GM12878 (cell line): ENCODE measurements at regions not wholly inside any gene's neighbourhood (a gene's known extent, or its start where the extent isn't known, plus 50 kb on each side); places are given as distances from the start of the nearest gene placed in this dataset.

Experiments
- ATAC-seq: fragments of 200-7000 bp; cut with Tn5 transposase; 3 replicates; pipeline ENCODE4 v1.9.1; 2020; ENCODE audit warnings: mild to moderate bottlenecking, moderate library complexity
- BruUV-seq: library from RNA; stranded (reverse); fragments of 400-500 nt; replicated peaks from 2 replicates; lab custom pipeline; 2021; lab: Mats Ljungman, UMichigan
- CTCF ChIA-PET: fragments of 300-600 bp; sonication (Branson Sonifier 250); formaldehyde crosslinking; extraction: SDS; loops from one replicate; lab custom pipeline; 2021; ENCODE audit warnings: inconsistent platforms; lab: Yijun Ruan, JAX
- POLR2A ChIA-PET: fragments of 350-600 bp; formaldehyde crosslinking; extraction: SDS; loops from one replicate; lab custom pipeline; 2021; ENCODE audit warnings: inconsistent platforms; lab: Charles Lee
- RAD21 ChIA-PET: fragments of 300-600 bp; sonication (Branson Sonifier 250); formaldehyde crosslinking; loops from one replicate; lab custom pipeline; 2023; ENCODE audit warnings: antibody characterized with exemption; ENCODE audit not compliant: unreplicated experiment; lab: Charles Lee
- SMC1A ChIA-PET: fragments of 300-600 bp; sonication (Branson Sonifier 250); formaldehyde crosslinking; loops from one replicate; lab custom pipeline; 2023; ENCODE audit not compliant: unreplicated experiment, uncharacterized antibody; lab: Charles Lee
- DNase-seq: peaks from one replicate; pipeline ENCODE4 v3.0.0-alpha.2; 2011; ENCODE audit warnings: low read depth, low spot score
- FAIRE-seq: peaks from 3 replicates; lab custom pipeline; 2011; peaks lifted over from hg19 to GRCh38; lab: Jason Lieb, UNC
- H2AFZ ChIP-seq: 2 replicates; pipeline ENCODE4 v1.6.0; 2011; ENCODE audit warnings: low read depth, low read length, control low read depth; ENCODE audit not compliant: control insufficient read depth
- H3K27ac ChIP-seq: 2 replicates; pipeline ENCODE4 v1.5.1; 2011; ENCODE audit warnings: control low read depth; ENCODE audit not compliant: control insufficient read depth, insufficient read depth
- H3K27me3 ChIP-seq, 2 experiments: replicated peaks in 1 of 2; 2 replicates each; pipeline versions ENCODE4 v1.6.0 to v1.6.1; 2011; ENCODE audit warnings: low read length in 1 of 2; ENCODE audit not compliant: control insufficient read depth in 2 of 2, insufficient read depth in 2 of 2
- H3K36me3 ChIP-seq, 2 experiments: 2 replicates each; pipeline ENCODE4 v1.5.1; 2011; ENCODE audit warnings: low read length in 1 of 2; ENCODE audit not compliant: control insufficient read depth in 2 of 2, insufficient read depth in 2 of 2
- H3K4me1 ChIP-seq: 2 replicates; pipeline ENCODE4 v1.6.1; 2011; ENCODE audit warnings: mild to moderate bottlenecking, low read length, moderate library complexity, mixed read lengths; ENCODE audit not compliant: control insufficient read depth, insufficient read depth
- H3K4me2 ChIP-seq: 2 replicates; pipeline ENCODE4 v1.6.0; 2011; ENCODE audit warnings: control low read depth; ENCODE audit not compliant: control insufficient read depth, insufficient read depth
- H3K4me3 ChIP-seq: fragments of 200-600 bp; sonication (generic); 2 replicates; pipeline ENCODE4 v1.5.1; 2016
- H3K79me2 ChIP-seq: 2 replicates; pipeline ENCODE4 v1.6.0; 2011; ENCODE audit warnings: low read length; ENCODE audit not compliant: control insufficient read depth, insufficient read depth
- H3K9ac ChIP-seq: 2 replicates; pipeline ENCODE4 v1.8.0; 2011; ENCODE audit warnings: low read length, control low read depth, mixed read lengths; ENCODE audit not compliant: control insufficient read depth, insufficient read depth
- H3K9me3 ChIP-seq: replicated peaks from 3 replicates; pipeline ENCODE4 v1.5.1; 2011; ENCODE audit warnings: mild to moderate bottlenecking, low read length; ENCODE audit not compliant: control insufficient read depth, insufficient read depth
- H4K20me1 ChIP-seq: 2 replicates; pipeline ENCODE4 v1.6.0; 2011; ENCODE audit not compliant: control insufficient read depth, insufficient read depth
- CHD4 ChIP-seq: fragments of 200-600 bp; sonication (generic); IDR thresholded peaks from 2 replicates; pipeline ENCODE4 v1.6.1; 2016; ENCODE audit warnings: mild to moderate bottlenecking
- RAD21 ChIP-seq: IDR thresholded peaks from 2 replicates; pipeline ENCODE4 v1.6.1; 2011; ENCODE audit warnings: mild to moderate bottlenecking, low read depth, low read length, moderate library complexity; ENCODE audit not compliant: insufficient read depth
- RCOR1 ChIP-seq: conservative IDR thresholded peaks from 2 replicates; pipeline ENCODE4 v1.6.1; 2012; ENCODE audit warnings: low read depth, low read length, improper control_type of control experiment
- SMAD1 ChIP-seq: fragments of 450-650 bp; IDR thresholded peaks from 2 replicates; pipeline ENCODE4 v1.6.1; 2018; ENCODE audit warnings: mild to moderate bottlenecking, low read depth; ENCODE audit not compliant: partially characterized antibody
- SPI1 ChIP-seq: IDR thresholded peaks from 2 replicates; pipeline ENCODE4 v1.6.1; 2011; ENCODE audit warnings: low read depth, mild to moderate bottlenecking, low read length, moderate library complexity, borderline replicate concordance; ENCODE audit not compliant: insufficient read depth
- WGBS: methylation state at CpG from one replicate; pipeline ENCODE4 v1.1.6; 2016; ENCODE audit warnings: low lambda C conversion rate; ENCODE audit not compliant: insufficient replicate concordance, insufficient coverage; ENCODE audit errors: missing lambda C conversion rate; 5-methylcytosine and 5-hydroxymethylcytosine counted together
- in situ Hi-C: fragments of 300-500 bp; cut with MboI; formaldehyde crosslinking; loops from 9 replicates; pipeline ENCODE4 v1.14.3; 2018; ENCODE audit warnings: mixed read lengths
- intact Hi-C: fragments of 100-400 bp; cut with micrococcal nuclease; formaldehyde crosslinking; loops from one replicate; pipeline ENCODE4 v1.14.2; 2022; ENCODE audit not compliant: unreplicated experiment
- TF ChIP-seq, protein P1 (sequence below), 3 experiments: IDR thresholded peaks in 2 of 3; conservative IDR thresholded peaks in 1 of 3; 2 replicates each; pipeline ENCODE4 v1.5.1; 2011; ENCODE audit warnings: low read depth in 3 of 3, low read length in 3 of 3, mild to moderate bottlenecking in 3 of 3, control low read depth in 2 of 3, moderate library complexity in 2 of 3, inconsistent platforms in 1 of 3, mixed read lengths in 1 of 3; ENCODE audit not compliant: control insufficient read depth in 2 of 3, insufficient read depth in 1 of 3; ENCODE audit errors: extremely low read depth in 1 of 3

DNA sequence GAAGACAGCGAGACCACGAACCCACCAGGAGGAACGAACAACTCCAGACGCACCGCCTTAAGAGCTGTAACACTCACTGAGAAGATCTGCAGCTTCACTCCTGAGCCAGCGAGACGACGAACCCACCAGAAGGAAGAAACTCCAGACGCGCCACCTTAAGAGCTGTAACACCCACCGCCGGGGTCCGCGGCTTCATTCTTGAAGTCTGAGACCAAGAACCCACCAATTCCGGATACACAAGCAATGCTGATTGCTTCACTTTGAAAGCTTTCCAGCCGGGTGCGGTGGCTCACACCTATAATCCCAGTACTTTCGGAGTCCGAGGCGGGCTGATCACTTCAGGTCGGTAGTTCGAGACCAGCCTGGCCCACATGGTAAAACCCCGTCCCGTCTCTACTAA, 177.2 kb upstream of the MYO3A start:
- no TSS peak for BruUV-seq
- H3K9me3 ChIP-seq: no peaks in the 10 kb centered on the region
- ChIA-PET SMC1A (no interaction called here), RAD21 (no interaction called here), POLR2A (no interaction called here), CTCF (interaction anchor here (1.7 kb wide), 1 partner anchor 8 kb away, joined by 5 read pairs; no protein-coding TSS in a partner anchor)
- in situ Hi-C loops (no loop called here), intact Hi-C loops (no loop called here)
- DNase-seq: no peak
- H3K9ac ChIP-seq: no peak overlapping the region
- H3K27me3 ChIP-seq: no peaks in the 10 kb centered on the region
- TF ChIP-seq CHD4 (no peak), SMAD1 (no peak)
- H3K27ac ChIP-seq: no peak overlapping the region
- H2AFZ ChIP-seq: no peak overlapping the region
- FAIRE-seq: no peak
- H3K4me2 ChIP-seq: no peak overlapping the region
- H3K36me3 ChIP-seq: no peaks in the 10 kb centered on the region
- no peak for ATAC-seq
- no peaks in the 10 kb centered on the region for H3K79me2 ChIP-seq
- H3K4me1 ChIP-seq: no peaks in the 10 kb centered on the region
- H3K4me3 ChIP-seq: no peak overlapping the region
- 74% methylated on average over 24 of the region's 24 CpGs for WGBS
- H4K20me1 ChIP-seq: no peaks in the 10 kb centered on the region

DNA sequence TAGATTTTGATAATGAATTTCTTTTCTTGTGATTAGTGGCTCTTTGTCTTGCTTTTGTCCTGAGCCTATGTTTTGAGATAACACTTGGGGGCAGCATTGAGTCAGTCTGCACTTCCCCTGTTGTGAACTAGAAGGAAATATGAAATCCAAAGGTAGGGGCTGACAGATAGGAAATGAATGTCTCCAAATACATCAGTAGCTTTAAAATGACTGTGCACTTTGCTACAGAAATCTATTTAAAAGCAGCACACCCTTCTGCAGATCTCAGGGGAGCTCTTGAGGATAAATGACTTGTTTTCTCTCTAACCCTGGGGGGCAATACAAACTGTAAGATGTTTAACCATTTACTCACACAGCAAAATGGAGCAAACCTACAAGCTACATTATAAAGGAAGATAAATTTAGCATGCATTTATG, 176.0 kb upstream of the MYO3A start:
- ATAC-seq: peak; percentile 62
- RAD21 ChIA-PET: interaction anchor here (1.0 kb wide), 1 partner anchor 12 kb away, joined by 3 read pairs; no protein-coding TSS in a partner anchor

More for the DNA sequence above, 176.0 kb upstream of the MYO3A start:
- ChIA-PET POLR2A (no interaction called here), SMC1A (no interaction called here)
- no peaks in the 10 kb centered on the region for H3K79me2 ChIP-seq
- TF ChIP-seq RCOR1 (no peak), RAD21 (peak; percentile 54), SPI1 (peak; percentile 21; the same call in 1 of the 2 replicates)
- TF ChIP-seq, protein P1, sequence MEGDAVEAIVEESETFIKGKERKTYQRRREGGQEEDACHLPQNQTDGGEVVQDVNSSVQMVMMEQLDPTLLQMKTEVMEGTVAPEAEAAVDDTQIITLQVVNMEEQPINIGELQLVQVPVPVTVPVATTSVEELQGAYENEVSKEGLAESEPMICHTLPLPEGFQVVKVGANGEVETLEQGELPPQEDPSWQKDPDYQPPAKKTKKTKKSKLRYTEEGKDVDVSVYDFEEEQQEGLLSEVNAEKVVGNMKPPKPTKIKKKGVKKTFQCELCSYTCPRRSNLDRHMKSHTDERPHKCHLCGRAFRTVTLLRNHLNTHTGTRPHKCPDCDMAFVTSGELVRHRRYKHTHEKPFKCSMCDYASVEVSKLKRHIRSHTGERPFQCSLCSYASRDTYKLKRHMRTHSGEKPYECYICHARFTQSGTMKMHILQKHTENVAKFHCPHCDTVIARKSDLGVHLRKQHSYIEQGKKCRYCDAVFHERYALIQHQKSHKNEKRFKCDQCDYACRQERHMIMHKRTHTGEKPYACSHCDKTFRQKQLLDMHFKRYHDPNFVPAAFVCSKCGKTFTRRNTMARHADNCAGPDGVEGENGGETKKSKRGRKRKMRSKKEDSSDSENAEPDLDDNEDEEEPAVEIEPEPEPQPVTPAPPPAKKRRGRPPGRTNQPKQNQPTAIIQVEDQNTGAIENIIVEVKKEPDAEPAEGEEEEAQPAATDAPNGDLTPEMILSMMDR (IDR thresholded peaks at IDR 0.05 in 2 of 3, conservative IDR thresholded peaks at IDR 0.05 in 1 of 3; ENCODE audit: control insufficient read depth in 2 of 3, extremely low read depth in 1 of 3, insufficient read depth in 1 of 3, low read depth in 3 of 3, low read length in 3 of 3): peak; percentile 52 to 54 (median 53)
- TF ChIP-seq, all 136 proteins: peak for 3
- Histone ChIP-seq H2AFZ (no peak overlapping the region), H3K4me1 (no peaks in the 10 kb centered on the region), H3K9ac (no peak overlapping the region), H3K27me3 (no peaks in the 10 kb centered on the region), H3K9me3 (no peaks in the 10 kb centered on the region), H3K27ac (no peak overlapping the region), H3K4me3 (no peak overlapping the region), H4K20me1 (no peaks in the 10 kb centered on the region), H3K36me3 (no peaks in the 10 kb centered on the region), H3K4me2 (no peak overlapping the region)
- intact Hi-C loops (no loop called here), in situ Hi-C loops (no loop called here)
- CTCF ChIA-PET: interaction anchor here (0.6 to 1.7 kb wide), 5 partner anchors 9 to 1747 kb away, joined by 3 to 7 read pairs (median 5); no protein-coding TSS in a partner anchor
- FAIRE-seq: no peak
- DNase-seq: no peak
- no TSS peak for BruUV-seq
